ENCODE measurements at regions not wholly inside any gene's neighbourhood (a gene's known extent, or its start where the extent isn't known, plus 50 kb on each side); places are given as distances from the start of the nearest gene placed in this dataset.

GRCh38 chr12:131606218-131606901, 104.5 kb upstream of the SFSWAP start:
- H3K4me1 ChIP-seq (ENCODE audit: control insufficient read depth, insufficient read depth, low read length, unreplicated experiment) = no peaks in the 10 kb centered on the region

GRCh38 chr12:131607658-131608447, 103.0 kb upstream of the SFSWAP start:
- Histone ChIP-seq H3K4me1 (ENCODE audit: control insufficient read depth, insufficient read depth, low read length, unreplicated experiment) (no peaks in the 10 kb centered on the region), H3K4me3 (ENCODE audit: low read depth, low read length) (no peak overlapping the region), H3K36me3 (ENCODE audit: insufficient read depth, low read length) (no peaks in the 10 kb centered on the region), H3K79me2 (ENCODE audit: control insufficient read depth, insufficient read depth, low read length, unreplicated experiment) (no peaks in the 10 kb centered on the region), H3K27ac (ENCODE audit: low read depth, low read length) (no peak overlapping the region), H3K27me3 (ENCODE audit: insufficient read depth, low read length) (peaks cover 26% of the 10 kb centered on the region), H2AFZ (ENCODE audit: low read length, unreplicated experiment) (no peak overlapping the region)

More at GRCh38 chr12:131606218-131606901, 104.5 kb upstream of the SFSWAP start:
- no peaks in the 10 kb centered on the region for H3K79me2 ChIP-seq (ENCODE audit: control insufficient read depth, insufficient read depth, low read length, unreplicated experiment)
- H3K27ac ChIP-seq (ENCODE audit: low read depth, low read length) = no peak overlapping the region
- peaks cover 26% of the 10 kb centered on the region for H3K27me3 ChIP-seq (ENCODE audit: insufficient read depth, low read length)
- H3K36me3 ChIP-seq (ENCODE audit: insufficient read depth, low read length) = no peaks in the 10 kb centered on the region
- H3K4me3 ChIP-seq (ENCODE audit: low read depth, low read length) = no peak overlapping the region
- no peak overlapping the region for H2AFZ ChIP-seq (ENCODE audit: low read length, unreplicated experiment)

GRCh38 chr12:131608740-131609690, 101.9 kb upstream of the SFSWAP start:
- H3K4me1 ChIP-seq (ENCODE audit: control insufficient read depth, insufficient read depth, low read length, unreplicated experiment) = no peaks in the 10 kb centered on the region
- H3K36me3 ChIP-seq (ENCODE audit: insufficient read depth, low read length) = no peaks in the 10 kb centered on the region
- H3K27me3 ChIP-seq (ENCODE audit: insufficient read depth, low read length) = peaks cover 28% of the 10 kb centered on the region
- peak overlapping the region; percentile 62 for H2AFZ ChIP-seq (ENCODE audit: low read length, unreplicated experiment)
- no peak overlapping the region for H3K27ac ChIP-seq (ENCODE audit: low read depth, low read length)
- no peak overlapping the region; the same call in 1 of the 2 replicates for H3K4me3 ChIP-seq (ENCODE audit: low read depth, low read length)
- H3K79me2 ChIP-seq (ENCODE audit: control insufficient read depth, insufficient read depth, low read length, unreplicated experiment) = no peaks in the 10 kb centered on the region

GRCh38 chr12:131609762-131610161, 101.1 kb upstream of the SFSWAP start:
- Histone ChIP-seq H2AFZ (ENCODE audit: low read length, unreplicated experiment) (no peak overlapping the region), H3K27me3 (ENCODE audit: insufficient read depth, low read length) (peaks cover 27% of the 10 kb centered on the region), H3K27ac (ENCODE audit: low read depth, low read length) (no peak overlapping the region)

GRCh38 chr12:131610181-131610580, 100.7 kb upstream of the SFSWAP start:
- H3K27ac ChIP-seq (ENCODE audit: low read depth, low read length) = no peak overlapping the region
- no peaks in the 10 kb centered on the region for H3K79me2 ChIP-seq (ENCODE audit: control insufficient read depth, insufficient read depth, low read length, unreplicated experiment)
- no peak overlapping the region for H2AFZ ChIP-seq (ENCODE audit: low read length, unreplicated experiment)
- no peak overlapping the region for H3K4me3 ChIP-seq (ENCODE audit: low read depth, low read length)
- H3K4me1 ChIP-seq (ENCODE audit: control insufficient read depth, insufficient read depth, low read length, unreplicated experiment) = no peaks in the 10 kb centered on the region
- no peaks in the 10 kb centered on the region for H3K36me3 ChIP-seq (ENCODE audit: insufficient read depth, low read length)
- H3K27me3 ChIP-seq (ENCODE audit: insufficient read depth, low read length) = peaks cover 25% of the 10 kb centered on the region

More at GRCh38 chr12:131609762-131610161, 101.1 kb upstream of the SFSWAP start:
- Histone ChIP-seq H3K79me2 (ENCODE audit: control insufficient read depth, insufficient read depth, low read length, unreplicated experiment) (no peaks in the 10 kb centered on the region), H3K4me3 (ENCODE audit: low read depth, low read length) (no peak overlapping the region), H3K4me1 (ENCODE audit: control insufficient read depth, insufficient read depth, low read length, unreplicated experiment) (no peaks in the 10 kb centered on the region), H3K36me3 (ENCODE audit: insufficient read depth, low read length) (no peaks in the 10 kb centered on the region)

GRCh38 chr12:131610891-131611290, 100.0 kb upstream of the SFSWAP start:
- no peaks in the 10 kb centered on the region for H3K36me3 ChIP-seq (ENCODE audit: insufficient read depth, low read length)
- H2AFZ ChIP-seq (ENCODE audit: low read length, unreplicated experiment) = no peak overlapping the region
- no peak overlapping the region for H3K4me3 ChIP-seq (ENCODE audit: low read depth, low read length)
- no peaks in the 10 kb centered on the region for H3K4me1 ChIP-seq (ENCODE audit: control insufficient read depth, insufficient read depth, low read length, unreplicated experiment)
- H3K27ac ChIP-seq (ENCODE audit: low read depth, low read length) = no peak overlapping the region
- peaks cover 23% of the 10 kb centered on the region for H3K27me3 ChIP-seq (ENCODE audit: insufficient read depth, low read length)
- H3K79me2 ChIP-seq (ENCODE audit: control insufficient read depth, insufficient read depth, low read length, unreplicated experiment) = no peaks in the 10 kb centered on the region

- Histone ChIP-seq H2AFZ (ENCODE audit: low read length, unreplicated experiment) (no peak overlapping the region), H3K79me2 (ENCODE audit: control insufficient read depth, insufficient read depth, low read length, unreplicated experiment) (no peaks in the 10 kb centered on the region), H3K27ac (ENCODE audit: low read depth, low read length) (no peak overlapping the region), H3K27me3 (ENCODE audit: insufficient read depth, low read length) (peaks cover 21% of the 10 kb centered on the region), H3K4me3 (ENCODE audit: low read depth, low read length) (no peak overlapping the region), H3K4me1 (ENCODE audit: control insufficient read depth, insufficient read depth, low read length, unreplicated experiment) (no peaks in the 10 kb centered on the region), H3K36me3 (ENCODE audit: insufficient read depth, low read length) (no peaks in the 10 kb centered on the region)
Observed at GRCh38 chr12:131611416-131612091, 99.3 kb upstream of the SFSWAP start.

- Histone ChIP-seq H3K79me2 (ENCODE audit: control insufficient read depth, insufficient read depth, low read length, unreplicated experiment) (no peaks in the 10 kb centered on the region), H3K4me1 (ENCODE audit: control insufficient read depth, insufficient read depth, low read length, unreplicated experiment) (no peaks in the 10 kb centered on the region), H3K4me3 (ENCODE audit: low read depth, low read length) (no peak overlapping the region), H3K27me3 (ENCODE audit: insufficient read depth, low read length) (peaks cover 21% of the 10 kb centered on the region), H2AFZ (ENCODE audit: low read length, unreplicated experiment) (no peak overlapping the region), H3K36me3 (ENCODE audit: insufficient read depth, low read length) (no peaks in the 10 kb centered on the region), H3K27ac (ENCODE audit: low read depth, low read length) (no peak overlapping the region)
Observed at GRCh38 chr12:131612092-131612755, 98.7 kb upstream of the SFSWAP start.

- Histone ChIP-seq H3K36me3 (ENCODE audit: insufficient read depth, low read length) (no peaks in the 10 kb centered on the region), H3K4me3 (ENCODE audit: low read depth, low read length) (no peak overlapping the region), H2AFZ (ENCODE audit: low read length, unreplicated experiment) (no peak overlapping the region), H3K4me1 (ENCODE audit: control insufficient read depth, insufficient read depth, low read length, unreplicated experiment) (no peaks in the 10 kb centered on the region), H3K79me2 (ENCODE audit: control insufficient read depth, insufficient read depth, low read length, unreplicated experiment) (no peaks in the 10 kb centered on the region), H3K27me3 (ENCODE audit: insufficient read depth, low read length) (peaks cover 20% of the 10 kb centered on the region), H3K27ac (ENCODE audit: low read depth, low read length) (no peak overlapping the region)
Observed at GRCh38 chr12:131613186-131613585, 97.7 kb upstream of the SFSWAP start.

Data from ACC112 (cell line).